Eye (tissue), 1 donor: ENCODE measurements at regions not wholly inside any gene's neighbourhood (a gene's known extent, or its start where the extent isn't known, plus 50 kb on each side); places are given as distances from the start of the nearest gene placed in this dataset.
"Not testable (repeated sequence)": the region's sequence is repeated elsewhere in the genome, so short reads cannot be mapped to it uniquely, and the experiment has no call there.

Experiments
- DNase-seq: peaks from one replicate; pipeline ENCODE4 v3.0.0-alpha.2; 2015

GRCh38 chr2:180694445-180695421, 285.7 kb upstream of the UBE2E3 start:
- peak; percentile 58 for DNase-seq

GRCh38 chr2:180692322-180692721, 288.1 kb upstream of the UBE2E3 start:
- no peak for DNase-seq

GRCh38 chr2:180691855-180692223, 288.6 kb upstream of the UBE2E3 start:
- DNase-seq: not testable (repeated sequence)

GRCh38 chr2:180691186-180691854, 289.1 kb upstream of the UBE2E3 start:
- not testable (repeated sequence) for DNase-seq

GRCh38 chr2:180690611-180691010, 289.8 kb upstream of the UBE2E3 start:
- no peak for DNase-seq

GRCh38 chr2:180682871-180683270, 297.5 kb upstream of the UBE2E3 start:
- DNase-seq: no peak

- no peak for DNase-seq
Measured at GRCh38 chr2:180679693-180680092, 300.7 kb upstream of the UBE2E3 start.

- DNase-seq: no peak
Measured at GRCh38 chr2:180678625-180678972, 301.8 kb upstream of the UBE2E3 start.

GRCh38 chr2:180677930-180678624, 302.3 kb upstream of the UBE2E3 start:
- no peak for DNase-seq

GRCh38 chr2:180677200-180677599, 303.2 kb upstream of the UBE2E3 start:
- no peak for DNase-seq

- DNase-seq: no peak
Measured at GRCh38 chr2:180676520-180677025, 303.8 kb upstream of the UBE2E3 start.

- no peak for DNase-seq
Measured at GRCh38 chr2:180675170-180675569, 305.2 kb upstream of the UBE2E3 start.

- no peak for DNase-seq
Measured at GRCh38 chr2:180672377-180672776, 308.0 kb upstream of the UBE2E3 start.

- no peak for DNase-seq
Measured at GRCh38 chr2:180670302-180671003, 310.0 kb upstream of the UBE2E3 start.

GRCh38 chr2:180669016-180669415, 311.4 kb upstream of the UBE2E3 start:
- no peak for DNase-seq

- DNase-seq: no peak
Measured at GRCh38 chr2:180664507-180664906, 315.9 kb upstream of the UBE2E3 start.

GRCh38 chr2:180662941-180663471, 317.4 kb upstream of the UBE2E3 start:
- DNase-seq: no peak

- DNase-seq: no peak
Measured at GRCh38 chr2:180662521-180662920, 317.9 kb upstream of the UBE2E3 start.

- no peak for DNase-seq
Measured at GRCh38 chr2:180661686-180662030, 318.7 kb upstream of the UBE2E3 start.

- no peak for DNase-seq
Measured at GRCh38 chr2:180660881-180661685, 319.3 kb upstream of the UBE2E3 start.

- DNase-seq: no peak
Measured at GRCh38 chr2:180660207-180660606, 320.2 kb upstream of the UBE2E3 start.

- DNase-seq: no peak
Measured at GRCh38 chr2:180657054-180657453, 323.4 kb upstream of the UBE2E3 start.
